GM21528 (cell line): ENCODE measurements at regions not wholly inside any gene's neighbourhood (a gene's known extent, or its start where the extent isn't known, plus 50 kb on each side); places are given as distances from the start of the nearest gene placed in this dataset.

Source experiments
- ATAC-seq: cut with Tn5 transposase; IDR thresholded peaks from one replicate; pipeline ENCODE4 v1.9.1; 2021; ENCODE audit warnings: mild to moderate bottlenecking, moderate library complexity; ENCODE audit not compliant: unreplicated experiment, low FRiP score

GRCh38 chr6:14754751-14755513 is 490.9 kb upstream of the JARID2 start:
- ATAC-seq = no peak

GRCh38 chr6:14756340-14756739 is 489.5 kb upstream of the JARID2 start:
- ATAC-seq = no peak

GRCh38 chr6:14757014-14757413 is 488.9 kb upstream of the JARID2 start:
- ATAC-seq = no peak

GRCh38 chr6:14757418-14757817 is 488.5 kb upstream of the JARID2 start:
- ATAC-seq = no peak

- ATAC-seq = no peak
Measured at GRCh38 chr6:14758421-14759081, 487.3 kb upstream of the JARID2 start.

- no peak for ATAC-seq
Measured at GRCh38 chr6:14759976-14760672, 485.7 kb upstream of the JARID2 start.

- ATAC-seq = no peak
Measured at GRCh38 chr6:14762077-14762476, 483.8 kb upstream of the JARID2 start.

- no peak for ATAC-seq
Measured at GRCh38 chr6:14763139-14763538, 482.7 kb upstream of the JARID2 start.

GRCh38 chr6:14763616-14764015 is 482.3 kb upstream of the JARID2 start:
- ATAC-seq = no peak

GRCh38 chr6:14765106-14765505 is 480.8 kb upstream of the JARID2 start:
- ATAC-seq = no peak

- no peak for ATAC-seq
Measured at GRCh38 chr6:14765721-14766390, 480.0 kb upstream of the JARID2 start.

- ATAC-seq = no peak
Measured at GRCh38 chr6:14766391-14766994, 479.4 kb upstream of the JARID2 start.

- ATAC-seq = no peak
Measured at GRCh38 chr6:14767226-14767625, 478.6 kb upstream of the JARID2 start.

- ATAC-seq = no peak
Measured at GRCh38 chr6:14770040-14770439, 475.8 kb upstream of the JARID2 start.

- no peak for ATAC-seq
Measured at GRCh38 chr6:14770572-14770971, 475.3 kb upstream of the JARID2 start.

- ATAC-seq = no peak
Measured at GRCh38 chr6:14771016-14771415, 474.9 kb upstream of the JARID2 start.

- no peak for ATAC-seq
Measured at GRCh38 chr6:14772188-14772587, 473.7 kb upstream of the JARID2 start.

GRCh38 chr6:14775528-14775927 is 470.3 kb upstream of the JARID2 start:
- ATAC-seq = no peak

- ATAC-seq = no peak
Measured at GRCh38 chr6:14776307-14776706, 469.6 kb upstream of the JARID2 start.

- no peak for ATAC-seq
Measured at GRCh38 chr6:14781772-14782525, 463.9 kb upstream of the JARID2 start.
